SK-N-SH (cell line): ENCODE measurements at regions not wholly inside any gene's neighbourhood (a gene's known extent, or its start where the extent isn't known, plus 50 kb on each side); places are given as distances from the start of the nearest gene placed in this dataset.

Experiments
- CTCF ChIP-seq: fragments of 200-600 bp; sonication (generic); IDR thresholded peaks from 2 replicates; pipeline ENCODE4 v1.6.1; 2017; ENCODE audit warnings: antibody characterized with exemption, mild to moderate bottlenecking, moderate library complexity
- FOXJ3 ChIP-seq: sonication (generic); formaldehyde crosslinking; IDR thresholded peaks from 2 replicates; pipeline ENCODE4 v1.5.1; 2020; ENCODE audit warnings: mild to moderate bottlenecking, missing genetic modification reagents
- POLR2AphosphoS5 ChIP-seq: IDR thresholded peaks from 2 replicates; pipeline ENCODE4 v1.6.1; 2012; ENCODE audit warnings: low read depth, low read length
- REST ChIP-seq: IDR thresholded peaks from 2 replicates; pipeline ENCODE4 v1.6.1; 2012; ENCODE audit warnings: mild to moderate bottlenecking, low read depth, low read length, moderate library complexity
- TEAD4 ChIP-seq: IDR thresholded peaks from 2 replicates; pipeline ENCODE4 v1.4.0; 2012; ENCODE audit warnings: mild to moderate bottlenecking, borderline replicate concordance; ENCODE audit not compliant: insufficient read depth
- USF2 ChIP-seq: fragments of 150-350 bp; IDR thresholded peaks from 2 replicates; pipeline ENCODE4 v1.6.1; 2017; ENCODE audit warnings: antibody characterized with exemption, low read length, low read depth, borderline replicate concordance
- YY1 ChIP-seq: IDR thresholded peaks from 2 replicates; pipeline ENCODE4 v1.4.0; 2012; ENCODE audit warnings: low read depth, mild to moderate bottlenecking
- ZBTB33 ChIP-seq: IDR thresholded peaks from 2 replicates; pipeline ENCODE4 v1.4.0; 2012; ENCODE audit warnings: low read depth, borderline replicate concordance

GRCh38 chr20:52595518-52595917, 376.6 kb upstream of the TSHZ2 start:
- TF ChIP-seq CTCF (no peak), USF2 (no peak), TEAD4 (no peak), POLR2AphosphoS5 (no peak), REST (no peak), ZBTB33 (no peak), YY1 (no peak), FOXJ3 (CRISPR knock-in tag) (no peak)
